K562 (cell line): ENCODE measurements at regions not wholly inside any gene's neighbourhood (a gene's known extent, or its start where the extent isn't known, plus 50 kb on each side); places are given as distances from the start of the nearest gene placed in this dataset.
A peak's percentile ranks its signal among the peaks of the same experiment; 100 is the strongest.

Experiments
- ATAC-seq: fragments of 200-7000 bp; cut with Tn5 transposase; 3 replicates; pipeline ENCODE4 v1.9.1; 2020; ENCODE audit warnings: moderate library complexity
- BruUV-seq: library from RNA; stranded (reverse); fragments of 400-500 nt; replicated peaks from 2 replicates; lab custom pipeline; 2021; lab: Mats Ljungman, UMichigan
- CTCF ChIA-PET: fragments of 300-600 bp; formaldehyde crosslinking; extraction: SDS; loops from one replicate; lab custom pipeline; 2021; ENCODE audit warnings: low intra/inter-chr PET ratio; lab: Yijun Ruan, JAX
- POLR2A ChIA-PET: fragments of 300-600, 350-650 bp; sonication (Branson Sonifier 250); formaldehyde crosslinking; extraction: SDS; loops from one replicate; lab custom pipeline; 2021; ENCODE audit warnings: antibody characterized with exemption, inconsistent platforms; lab: Yijun Ruan, JAX
- DNase-seq, 4 experiments: peaks; one replicate each; pipeline versions ENCODE4 v3.0.0 to v3.0.0-alpha.2; 2011 to 2018; ENCODE audit warnings: low spot score in 3 of 4, mixed read lengths in 3 of 4; ENCODE audit errors: extremely low read depth in 1 of 4
- FAIRE-seq: peaks from 2 replicates; lab custom pipeline; 2011; peaks lifted over from hg19 to GRCh38; lab: Jason Lieb, UNC
- H2AFZ ChIP-seq: 2 replicates; pipeline ENCODE4 v1.6.0; 2011; ENCODE audit warnings: low read depth, low read length, control low read depth, inconsistent platforms
- H3K27ac ChIP-seq: fragments of 200-600 bp; 3 replicates; pipeline ENCODE4 v1.8.0; 2011; ENCODE audit warnings: low read depth, mild to moderate bottlenecking, control low read depth, inconsistent platforms, low read length, moderate library complexity, mixed read lengths; ENCODE audit errors: extremely low read depth
- H3K27me3 ChIP-seq, 2 experiments: fragments of 300-600 bp in 1 of 2; 2 replicates in 1 of 2; 3 replicates in 1 of 2; pipeline versions ENCODE4 v1.6.0 to v1.8.0; 2011; ENCODE audit warnings: inconsistent platforms in 2 of 2, low read length in 2 of 2, mild to moderate bottlenecking in 1 of 2, mixed read lengths in 1 of 2, moderate library complexity in 1 of 2; ENCODE audit not compliant: control insufficient read depth in 2 of 2, insufficient read depth in 2 of 2
- H3K36me3 ChIP-seq: fragments of 300-600 bp; 3 replicates; pipeline ENCODE4 v1.8.0; 2011; ENCODE audit warnings: mild to moderate bottlenecking, low read length, inconsistent platforms; ENCODE audit not compliant: control insufficient read depth, insufficient read depth
- H3K4me1 ChIP-seq, 2 experiments: fragments of 200-600 bp in 1 of 2; replicated peaks in 1 of 2; 2 replicates in 1 of 2; 3 replicates in 1 of 2; pipeline versions ENCODE4 v1.5.1 to v1.8.0; 2011; ENCODE audit warnings: inconsistent platforms in 2 of 2, low read length in 2 of 2, mild to moderate bottlenecking in 1 of 2, mixed read lengths in 1 of 2, moderate library complexity in 1 of 2; ENCODE audit not compliant: control insufficient read depth in 2 of 2, insufficient read depth in 2 of 2
- H3K4me2 ChIP-seq: 2 replicates; pipeline ENCODE4 v1.6.1; 2011; ENCODE audit warnings: low read length, control low read depth, inconsistent platforms, mixed read lengths; ENCODE audit not compliant: insufficient read depth
- H3K4me3 ChIP-seq: fragments of 200-600 bp; sonication (generic), shearing (Covaris generic); 2 replicates; pipeline ENCODE4 v1.5.1; 2016; ENCODE audit warnings: control low read depth, inconsistent platforms
- H3K79me2 ChIP-seq: fragments of 200-600 bp; 3 replicates; pipeline ENCODE4 v1.8.0; 2011; ENCODE audit warnings: low read length, inconsistent platforms; ENCODE audit not compliant: control insufficient read depth, insufficient read depth
- H3K9ac ChIP-seq, 2 experiments: 2 replicates each; pipeline versions ENCODE4 v1.6.0 to v1.6.1; 2011; ENCODE audit warnings: low read depth in 2 of 2, low read length in 2 of 2, control low read depth in 1 of 2, inconsistent platforms in 1 of 2, mild to moderate bottlenecking in 1 of 2, mixed read lengths in 1 of 2; ENCODE audit not compliant: insufficient read depth in 1 of 2
- H3K9me1 ChIP-seq: one replicate; pipeline ENCODE4 v1.6.0; 2011; ENCODE audit warnings: inconsistent platforms, mild to moderate bottlenecking, low read length, moderate library complexity; ENCODE audit not compliant: control insufficient read depth, insufficient read depth
- H3K9me3 ChIP-seq: replicated peaks from 2 replicates; pipeline ENCODE4 v1.5.1; 2011; ENCODE audit warnings: low read depth, low read length, inconsistent platforms; ENCODE audit not compliant: control insufficient read depth, insufficient read depth
- H4K20me1 ChIP-seq: replicated peaks from 2 replicates; pipeline ENCODE4 v1.6.1; 2011; ENCODE audit warnings: low read length, inconsistent platforms, mixed read lengths; ENCODE audit not compliant: control insufficient read depth, insufficient read depth
- COPS2 ChIP-seq: fragments of 450-650 bp; conservative IDR thresholded peaks from 2 replicates; pipeline ENCODE4 v1.6.1; 2016; ENCODE audit warnings: mild to moderate bottlenecking, moderate library complexity
- KLF13 ChIP-seq: fragments of 450-650 bp; IDR thresholded peaks from 2 replicates; pipeline ENCODE4 v1.6.1; 2016; ENCODE audit warnings: missing genetic modification characterization, low read depth, mild to moderate bottlenecking, missing compliant biosample characterization, moderate library complexity, borderline replicate concordance
- NRF1 ChIP-seq, 2 experiments: fragments of 450-650 bp; IDR thresholded peaks in 1 of 2; conservative IDR thresholded peaks in 1 of 2; 2 replicates each; pipeline ENCODE4 v1.6.1; 2014; ENCODE audit warnings: mild to moderate bottlenecking in 2 of 2
- POU5F1 ChIP-seq: fragments of 150-350 bp; IDR thresholded peaks from 2 replicates; pipeline ENCODE4 v1.6.1; 2014; ENCODE audit warnings: borderline replicate concordance, low read length, low read depth, mild to moderate bottlenecking; ENCODE audit not compliant: partially characterized antibody
- ZC3H8 ChIP-seq: fragments of 450-650 bp; IDR thresholded peaks from 2 replicates; pipeline ENCODE4 v1.6.1; 2017
- ZNF12 ChIP-seq: sonication (generic); formaldehyde crosslinking; IDR thresholded peaks from 2 replicates; pipeline ENCODE4 v1.4.0; 2020; ENCODE audit warnings: mild to moderate bottlenecking, missing genetic modification reagents
- WGBS: fragments of 100-300 bp; shearing (Covaris generic); methylation state at CpG from one replicate; pipeline ENCODE4 v1.1.6; 2016; ENCODE audit warnings: low coverage, mixed read lengths; ENCODE audit not compliant: insufficient coverage; ENCODE audit errors: missing lambda C conversion rate; 5-methylcytosine and 5-hydroxymethylcytosine counted together
- in situ Hi-C: fragments of 300-500 bp; cut with MboI; formaldehyde crosslinking; loops from 4 replicates; pipeline ENCODE4 v1.15.0; 2018; ENCODE audit warnings: inconsistent platforms, mixed read lengths
- intact Hi-C: fragments of 100-400 bp; cut with micrococcal nuclease; formaldehyde crosslinking; loops from 2 replicates; pipeline ENCODE4 v1.14.2; 2022

DNA sequence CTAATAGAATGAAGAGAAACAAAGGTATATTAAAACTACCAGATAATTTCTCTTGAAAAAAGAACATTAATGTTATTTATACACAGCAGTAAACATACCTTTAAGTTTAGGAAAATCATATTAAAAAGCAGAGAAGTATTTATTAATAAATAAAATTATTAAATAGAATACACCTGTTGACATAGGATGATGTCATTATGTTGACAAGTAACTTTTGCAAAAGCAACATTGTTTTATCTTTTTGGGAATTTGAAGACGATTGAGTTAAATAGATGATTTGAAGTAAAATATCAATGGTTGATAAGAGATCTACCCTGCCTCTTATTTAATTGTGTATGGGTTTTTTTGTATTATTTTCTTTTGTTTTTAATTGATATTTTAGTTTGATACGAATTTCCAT lies 711.1 kb upstream of the NUDT12 start (continued):
- TF ChIP-seq NRF1 (conservative IDR thresholded peaks at IDR 0.05 in 1 of 2, IDR thresholded peaks at IDR 0.05 in 1 of 2) (no peak), ZC3H8 (no peak)

- H3K9ac ChIP-seq: no peak overlapping the region
- intact Hi-C loops: no loop called here
- no peaks in the 10 kb centered on the region for H3K4me1 ChIP-seq
- BruUV-seq: no TSS peak
- ChIA-PET POLR2A (no interaction called here), CTCF (no interaction called here)
- no peak overlapping the region for H3K4me3 ChIP-seq
- H3K9me1 ChIP-seq: no peaks in the 10 kb centered on the region
- ATAC-seq (no peak), FAIRE-seq (peak; percentile 29), DNase-seq (no peak)
- H3K4me2 ChIP-seq: no peak overlapping the region
- H3K27me3 ChIP-seq: no peaks in the 10 kb centered on the region
- H3K9me3 ChIP-seq: no peaks in the 10 kb centered on the region
- in situ Hi-C loops: no loop called here
- no peaks in the 10 kb centered on the region for H3K79me2 ChIP-seq
- H3K36me3 ChIP-seq: no peaks in the 10 kb centered on the region
- no peak for TF ChIP-seq ZNF12 (CRISPR knock-in tag)
- TF ChIP-seq COPS2: no peak
- no peak for TF ChIP-seq POU5F1
- TF ChIP-seq KLF13 (tag): no peak
- WGBS: 25% methylated on average over 3 of the region's 3 CpGs
- no peak overlapping the region for H2AFZ ChIP-seq
- H4K20me1 ChIP-seq: no peaks in the 10 kb centered on the region
- H3K27ac ChIP-seq: no peak overlapping the region
Measured at GRCh38 chr5:104267320-104268015, 704.9 kb upstream of the NUDT12 start.
